WTC11 (cell line): ENCODE measurements at regions not wholly inside any gene's neighbourhood (a gene's known extent, or its start where the extent isn't known, plus 50 kb on each side); places are given as distances from the start of the nearest gene placed in this dataset.

Experiments used
- ATAC-seq: fragments of 200-7000 bp; cut with Tn5 transposase; 2 replicates; pipeline ENCODE4 v1.10.0; 2021; ENCODE audit warnings: mild to moderate bottlenecking, moderate library complexity
- CTCF ChIA-PET: fragments of 300-600 bp; sonication (Branson Sonifier 250); formaldehyde crosslinking; loops from one replicate; lab custom pipeline; 2021; ENCODE audit warnings: antibody characterized with exemption; lab: Charles Lee
- POLR2A ChIA-PET: fragments of 350-600 bp; sonication (Branson Sonifier 250); formaldehyde crosslinking; loops from one replicate; lab custom pipeline; 2021; ENCODE audit warnings: antibody characterized with exemption; lab: Charles Lee
- DNase-seq: peaks from one replicate; pipeline ENCODE4 v3.0.0; 2021; ENCODE audit warnings: low spot score
- H3K27ac Mint-ChIP-seq: 2 replicates; pipeline ENCODE4 v1.8.0; 2021; ENCODE audit warnings: mixed read lengths
- H3K27me3 Mint-ChIP-seq: 2 replicates; pipeline ENCODE4 v1.8.0; 2021; ENCODE audit warnings: low read depth, mild to moderate bottlenecking, moderate library complexity, mixed read lengths
- H3K36me3 Mint-ChIP-seq: 2 replicates; pipeline ENCODE4 v1.8.0; 2021; ENCODE audit warnings: mixed read lengths
- H3K4me1 Mint-ChIP-seq: 2 replicates; pipeline ENCODE4 v1.8.0; 2022; ENCODE audit warnings: mixed read lengths
- H3K4me3 Mint-ChIP-seq: 2 replicates; pipeline ENCODE4 v1.8.0; 2021; ENCODE audit warnings: mild to moderate bottlenecking, moderate library complexity, mixed read lengths
- H3K9me3 Mint-ChIP-seq: 2 replicates; pipeline ENCODE4 v1.8.0; 2021; ENCODE audit warnings: mixed read lengths
- AFF4 ChIP-seq: sonication (generic); formaldehyde crosslinking; IDR thresholded peaks from 2 replicates; pipeline ENCODE4 v1.8.1; 2023; ENCODE audit warnings: mild to moderate bottlenecking, missing genetic modification reagents, borderline replicate concordance
- ATF2 ChIP-seq: sonication (generic); formaldehyde crosslinking; IDR thresholded peaks from 2 replicates; pipeline ENCODE4 v1.8.1; 2022; ENCODE audit warnings: low read depth, missing genetic modification reagents, borderline replicate concordance
- ELF4 ChIP-seq: sonication (generic); formaldehyde crosslinking; IDR thresholded peaks from 2 replicates; pipeline ENCODE4 v1.8.1; 2022; ENCODE audit warnings: low read depth, mild to moderate bottlenecking, moderate library complexity, missing genetic modification reagents
- FOXP4 ChIP-seq: sonication (generic); formaldehyde crosslinking; IDR thresholded peaks from 2 replicates; pipeline ENCODE4 v1.8.0; 2022; ENCODE audit warnings: mild to moderate bottlenecking, missing genetic modification reagents
- GABPB1 ChIP-seq: sonication (generic); formaldehyde crosslinking; IDR thresholded peaks from 2 replicates; pipeline ENCODE4 v1.8.1; 2023; ENCODE audit warnings: mild to moderate bottlenecking, missing genetic modification reagents
- HMGXB4 ChIP-seq: sonication (generic); formaldehyde crosslinking; IDR thresholded peaks from 2 replicates; pipeline ENCODE4 v1.8.1; 2023; ENCODE audit warnings: mild to moderate bottlenecking, moderate library complexity, missing genetic modification reagents
- JUN ChIP-seq: sonication (generic); formaldehyde crosslinking; IDR thresholded peaks from 2 replicates; pipeline ENCODE4 v1.8.0; 2023; ENCODE audit warnings: mild to moderate bottlenecking, missing genetic modification reagents
- MAX ChIP-seq: sonication (generic); formaldehyde crosslinking; IDR thresholded peaks from 2 replicates; pipeline ENCODE4 v1.8.0; 2022; ENCODE audit warnings: mild to moderate bottlenecking, missing genetic modification reagents
- MYBL2 ChIP-seq: sonication (generic); formaldehyde crosslinking; IDR thresholded peaks from 2 replicates; pipeline ENCODE4 v1.8.1; 2023; ENCODE audit warnings: mild to moderate bottlenecking, moderate library complexity, missing genetic modification reagents
- NFE2L1 ChIP-seq: sonication (generic); formaldehyde crosslinking; IDR thresholded peaks from 2 replicates; pipeline ENCODE4 v1.8.1; 2023; ENCODE audit warnings: missing genetic modification reagents
- NFYB ChIP-seq: sonication (generic); formaldehyde crosslinking; conservative IDR thresholded peaks from 2 replicates; pipeline ENCODE4 v1.8.0; 2022; ENCODE audit warnings: low read depth, missing genetic modification reagents
- PRDM15 ChIP-seq: sonication (generic); formaldehyde crosslinking; IDR thresholded peaks from 2 replicates; pipeline ENCODE4 v1.8.0; 2022; ENCODE audit warnings: missing genetic modification reagents
- TEAD1 ChIP-seq: sonication (generic); formaldehyde crosslinking; IDR thresholded peaks from 2 replicates; pipeline ENCODE4 v1.8.0; 2022; ENCODE audit warnings: mild to moderate bottlenecking, missing genetic modification reagents
- ZNF219 ChIP-seq: sonication (generic); formaldehyde crosslinking; IDR thresholded peaks from 2 replicates; pipeline ENCODE4 v1.8.0; 2023; ENCODE audit warnings: missing genetic modification reagents, mild to moderate bottlenecking, borderline replicate concordance

- peak overlapping the region; percentile 98 for H3K27ac Mint-ChIP-seq
- H3K9me3 Mint-ChIP-seq: no peaks in the 10 kb centered on the region
- peaks cover 6% of the 10 kb centered on the region; the same call in 1 of the 2 replicates for H3K27me3 Mint-ChIP-seq
- no peaks in the 10 kb centered on the region for H3K36me3 Mint-ChIP-seq
- ChIA-PET CTCF (interaction anchor here (0.5 to 3.3 kb wide), 5 partner anchors 10 to 613 kb away, joined by 3 to 15 read pairs (median 3); partner anchors contain the start of gene KDM7A), POLR2A (no interaction called here)
- TF ChIP-seq MAX (CRISPR knock-in tag) (0 out of 2 replicates have a peak, but pooled peaks have one; percentile 13), TEAD1 (CRISPR knock-in tag) (no peak), MYBL2 (CRISPR knock-in tag) (no peak)
- H3K4me1 Mint-ChIP-seq: peaks cover 21% of the 10 kb centered on the region
- ATAC-seq (peak; percentile 3), DNase-seq (no peak)
- H3K4me3 Mint-ChIP-seq: peak overlapping the region; percentile 86
Observed at GRCh38 chr7:140231771-140232491, 55.1 kb upstream of the KDM7A start.

- ChIA-PET POLR2A (no interaction called here), CTCF (interaction anchor here (0.5 to 3.3 kb wide), 5 partner anchors 11 to 612 kb away, joined by 3 to 15 read pairs (median 3); partner anchors contain the start of gene KDM7A)
- Mint-ChIP-seq H3K27ac (peak overlapping the region; percentile 98), H3K36me3 (no peaks in the 10 kb centered on the region), H3K27me3 (peaks cover 6% of the 10 kb centered on the region; the same call in 1 of the 2 replicates), H3K4me1 (peaks cover 21% of the 10 kb centered on the region), H3K4me3 (peak overlapping the region; percentile 86), H3K9me3 (no peaks in the 10 kb centered on the region)
- DNase-seq: peak; percentile 90
- ATAC-seq: peak; percentile 92
- peak; percentile 12; the same call in 1 of the 2 replicates for TF ChIP-seq GABPB1
- TF ChIP-seq ELF4 (CRISPR knock-in tag): no peak
- peak; percentile 59; the same call in 1 of the 2 replicates for TF ChIP-seq ZNF219
- TF ChIP-seq MAX (CRISPR knock-in tag): peak; percentile 49; the same call in 1 of the 2 replicates
- TF ChIP-seq JUN: no peak
- TF ChIP-seq FOXP4 (CRISPR knock-in tag): peak; percentile 27; the same call in 1 of the 2 replicates
- peak; percentile 68 for TF ChIP-seq NFYB (CRISPR knock-in tag)
- TF ChIP-seq NFE2L1 (CRISPR knock-in tag): 0 out of 2 replicates have a peak, but pooled peaks have one; percentile 34
- peak; percentile 89 for TF ChIP-seq TEAD1 (CRISPR knock-in tag)
- no peak for TF ChIP-seq ATF2
- TF ChIP-seq AFF4: peak; percentile 50; the same call in 1 of the 2 replicates
- peak; percentile 17; the same call in 1 of the 2 replicates for TF ChIP-seq HMGXB4 (CRISPR knock-in tag)
- 0 out of 2 replicates have a peak, but pooled peaks have one; percentile 5 for TF ChIP-seq PRDM15
Observed at GRCh38 chr7:140230861-140231770, 54.3 kb upstream of the KDM7A start.
